ENCODE measurements at regions not wholly inside any gene's neighbourhood (a gene's known extent, or its start where the extent isn't known, plus 50 kb on each side); places are given as distances from the start of the nearest gene placed in this dataset.

DNA sequence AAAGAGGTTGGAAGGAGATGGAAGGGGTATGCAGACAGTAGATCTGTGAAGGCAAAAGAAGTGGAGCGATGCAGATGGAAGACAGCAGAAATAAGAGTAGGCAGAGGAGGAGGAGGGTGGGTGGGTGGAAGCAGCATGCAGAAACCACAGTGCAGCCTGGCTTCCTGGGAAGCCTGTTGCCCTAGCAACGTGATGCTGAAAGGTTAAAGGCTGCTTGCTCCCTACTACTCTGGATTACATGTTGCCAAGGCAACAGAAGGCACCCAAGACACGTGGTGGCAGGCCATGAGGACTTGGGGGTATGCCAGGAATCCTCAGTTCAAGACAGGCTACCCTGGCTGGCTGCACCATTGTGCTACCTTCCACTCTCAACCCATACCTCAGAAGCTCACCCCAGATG is 129.6 kb downstream of the GRIN2B start:
- no peak overlapping the region for H3K9ac ChIP-seq (ENCODE audit: low read depth in 1 of 2, low read length in 2 of 2)
- no peaks in the 10 kb centered on the region for H3K27me3 ChIP-seq (ENCODE audit: control insufficient read depth in 1 of 2, insufficient read depth in 2 of 2, low read length in 2 of 2)
- H3K9me3 ChIP-seq (ENCODE audit: control insufficient read depth in 1 of 2, low read length in 2 of 2), result no peaks in the 10 kb centered on the region
- no peaks in the 10 kb centered on the region for H3K4me1 ChIP-seq (ENCODE audit: control insufficient read depth in 1 of 2, insufficient read depth in 2 of 2, low read length in 2 of 2)
- H3K27ac ChIP-seq (ENCODE audit: low read depth, low read length), result no peak overlapping the region
- no peaks in the 10 kb centered on the region for H3K36me3 ChIP-seq (ENCODE audit: control insufficient read depth in 1 of 2, insufficient read depth in 2 of 2, low read length in 2 of 2)
- no peak overlapping the region for H3K4me3 ChIP-seq (ENCODE audit: low read depth in 1 of 2, low read length in 2 of 2)

DNA sequence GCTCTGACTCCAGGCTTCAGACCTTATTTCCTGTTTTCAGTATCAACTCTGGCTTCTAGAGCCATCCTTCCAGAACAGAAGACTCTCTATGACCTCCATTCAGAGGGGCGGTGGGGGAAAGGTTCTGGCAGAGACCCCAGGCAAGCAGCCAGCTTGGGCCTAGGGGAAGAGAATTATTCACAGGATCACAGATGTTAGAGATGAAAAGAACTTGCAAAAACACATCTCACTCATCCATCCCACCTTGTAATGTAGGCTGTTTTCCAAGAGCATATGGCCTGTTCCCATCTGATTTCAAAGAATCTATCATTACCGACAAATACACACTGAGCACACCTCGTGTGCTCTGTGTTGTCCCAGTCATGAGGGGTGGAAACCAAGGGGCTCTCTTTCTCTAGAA is 131.9 kb downstream of the GRIN2B start:
- no peaks in the 10 kb centered on the region for H3K4me1 ChIP-seq (ENCODE audit: control insufficient read depth in 1 of 2, insufficient read depth in 2 of 2, low read length in 2 of 2)
- no peak overlapping the region for H3K9ac ChIP-seq (ENCODE audit: low read depth in 1 of 2, low read length in 2 of 2)
- H3K27me3 ChIP-seq (ENCODE audit: control insufficient read depth in 1 of 2, insufficient read depth in 2 of 2, low read length in 2 of 2), result no peaks in the 10 kb centered on the region
- no peak overlapping the region for H3K4me3 ChIP-seq (ENCODE audit: low read depth in 1 of 2, low read length in 2 of 2)
- no peaks in the 10 kb centered on the region for H3K9me3 ChIP-seq (ENCODE audit: control insufficient read depth in 1 of 2, low read length in 2 of 2)
- no peaks in the 10 kb centered on the region for H3K36me3 ChIP-seq (ENCODE audit: control insufficient read depth in 1 of 2, insufficient read depth in 2 of 2, low read length in 2 of 2)
- H3K27ac ChIP-seq (ENCODE audit: low read depth, low read length), result no peak overlapping the region

DNA sequence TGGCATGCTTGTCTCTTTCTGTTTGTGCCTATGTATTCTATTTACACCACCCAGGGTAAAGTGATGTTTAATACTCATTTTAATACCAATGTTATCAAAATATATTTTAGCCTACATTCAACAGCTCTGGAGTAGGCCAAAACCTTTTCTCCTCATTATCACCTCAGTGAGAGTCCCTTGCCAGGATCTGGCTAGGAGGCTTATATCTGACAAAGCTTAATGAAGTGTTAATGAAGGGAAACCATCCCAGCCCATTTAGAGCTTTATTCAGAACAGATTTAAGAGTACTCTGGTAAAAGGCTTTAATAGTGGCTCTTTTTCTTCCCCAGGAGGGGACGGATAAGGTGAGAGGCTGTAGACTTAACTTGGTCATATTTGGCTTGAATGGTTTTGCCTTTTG is 137.6 kb downstream of the GRIN2B start:
- H3K36me3 ChIP-seq (ENCODE audit: control insufficient read depth in 1 of 2, insufficient read depth in 2 of 2, low read length in 2 of 2), result no peaks in the 10 kb centered on the region
- H3K4me3 ChIP-seq (ENCODE audit: low read depth in 1 of 2, low read length in 2 of 2), result no peak overlapping the region
- no peaks in the 10 kb centered on the region for H3K9me3 ChIP-seq (ENCODE audit: control insufficient read depth in 1 of 2, low read length in 2 of 2)
- no peaks in the 10 kb centered on the region for H3K4me1 ChIP-seq (ENCODE audit: control insufficient read depth in 1 of 2, insufficient read depth in 2 of 2, low read length in 2 of 2)
- no peak overlapping the region for H3K27ac ChIP-seq (ENCODE audit: low read depth, low read length)
- no peaks in the 10 kb centered on the region for H3K27me3 ChIP-seq (ENCODE audit: control insufficient read depth in 1 of 2, insufficient read depth in 2 of 2, low read length in 2 of 2)
- H3K9ac ChIP-seq (ENCODE audit: low read depth in 1 of 2, low read length in 2 of 2), result no peak overlapping the region

DNA sequence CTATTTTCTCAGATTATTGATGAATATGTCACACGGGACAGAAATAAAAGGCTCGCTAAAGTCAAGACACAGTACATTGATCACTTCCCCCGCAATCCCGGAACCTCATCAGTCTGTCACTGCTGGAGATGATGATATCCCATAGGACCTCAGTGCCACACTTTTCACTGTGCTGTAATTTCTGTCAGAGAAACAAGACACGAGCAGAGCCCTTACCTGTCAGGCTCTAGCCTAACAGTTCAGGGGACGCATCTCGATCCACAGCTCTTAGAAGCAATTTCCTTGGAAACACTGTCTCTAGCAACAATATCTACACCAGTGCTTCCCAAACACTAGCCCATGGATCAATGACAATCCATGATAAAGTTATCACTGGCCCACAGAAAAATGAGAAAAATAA is 140.0 kb downstream of the GRIN2B start:
- Histone ChIP-seq H3K9me3 (ENCODE audit: control insufficient read depth in 1 of 2, low read length in 2 of 2) (no peaks in the 10 kb centered on the region), H3K4me3 (ENCODE audit: low read depth in 1 of 2, low read length in 2 of 2) (no peak overlapping the region), H3K27me3 (ENCODE audit: control insufficient read depth in 1 of 2, insufficient read depth in 2 of 2, low read length in 2 of 2) (no peaks in the 10 kb centered on the region), H3K4me1 (ENCODE audit: control insufficient read depth in 1 of 2, insufficient read depth in 2 of 2, low read length in 2 of 2) (no peaks in the 10 kb centered on the region), H3K36me3 (ENCODE audit: control insufficient read depth in 1 of 2, insufficient read depth in 2 of 2, low read length in 2 of 2) (no peaks in the 10 kb centered on the region), H3K27ac (ENCODE audit: low read depth, low read length) (no peak overlapping the region), H3K9ac (ENCODE audit: low read depth in 1 of 2, low read length in 2 of 2) (no peak overlapping the region)

DNA sequence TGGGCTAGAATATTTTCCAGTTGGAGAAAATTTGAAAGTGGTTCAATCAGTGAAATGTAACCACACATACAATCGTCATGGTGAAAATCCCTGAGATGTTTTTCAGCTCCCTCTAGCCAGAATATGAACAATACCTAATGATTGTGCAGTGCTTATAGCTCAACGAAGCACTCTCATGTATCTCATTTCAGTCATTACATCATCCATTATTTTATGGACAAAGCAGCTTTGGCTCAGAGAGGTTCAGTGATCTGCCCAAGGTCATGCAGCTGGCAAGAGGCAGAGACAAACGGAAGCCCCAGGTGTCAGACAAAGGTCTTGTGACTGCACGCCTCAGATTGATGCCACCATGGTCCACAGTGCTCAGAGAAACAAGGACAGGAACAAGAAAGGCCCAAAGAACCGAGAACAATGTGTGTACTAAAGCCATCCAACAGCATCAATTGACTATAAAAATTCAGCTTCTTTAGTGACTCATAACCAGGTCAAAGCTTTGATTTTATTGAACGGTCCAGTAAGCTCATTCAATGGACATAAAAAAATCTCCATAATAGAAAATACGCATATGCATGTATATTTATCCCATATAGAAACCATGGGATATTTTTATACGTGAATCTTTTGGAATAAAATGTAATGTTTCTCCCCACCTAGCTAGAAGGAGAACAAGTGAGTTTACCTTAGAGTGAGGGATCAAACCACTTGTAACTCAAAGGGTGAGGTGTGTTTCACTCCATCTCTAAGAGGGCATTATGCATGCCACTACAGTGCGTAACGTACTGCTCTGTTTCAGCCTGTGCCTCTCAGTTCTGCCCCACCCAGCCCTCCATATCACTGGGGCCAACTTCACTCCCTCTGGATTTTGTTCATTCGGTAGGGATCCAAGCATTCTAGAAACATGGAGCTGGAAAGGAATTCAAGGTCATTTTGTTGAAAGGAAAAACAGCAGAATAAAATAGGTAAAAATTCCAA is 141.8 kb downstream of the GRIN2B start:
- Histone ChIP-seq H3K27ac (ENCODE audit: low read depth, low read length) (no peak overlapping the region), H3K27me3 (ENCODE audit: control insufficient read depth in 1 of 2, insufficient read depth in 2 of 2, low read length in 2 of 2) (no peaks in the 10 kb centered on the region), H3K9ac (ENCODE audit: low read depth in 1 of 2, low read length in 2 of 2) (no peak overlapping the region), H3K9me3 (ENCODE audit: control insufficient read depth in 1 of 2, low read length in 2 of 2) (no peaks in the 10 kb centered on the region), H3K36me3 (ENCODE audit: control insufficient read depth in 1 of 2, insufficient read depth in 2 of 2, low read length in 2 of 2) (no peaks in the 10 kb centered on the region), H3K4me3 (ENCODE audit: low read depth in 1 of 2, low read length in 2 of 2) (no peak overlapping the region), H3K4me1 (ENCODE audit: control insufficient read depth in 1 of 2, insufficient read depth in 2 of 2, low read length in 2 of 2) (no peaks in the 10 kb centered on the region)

DNA sequence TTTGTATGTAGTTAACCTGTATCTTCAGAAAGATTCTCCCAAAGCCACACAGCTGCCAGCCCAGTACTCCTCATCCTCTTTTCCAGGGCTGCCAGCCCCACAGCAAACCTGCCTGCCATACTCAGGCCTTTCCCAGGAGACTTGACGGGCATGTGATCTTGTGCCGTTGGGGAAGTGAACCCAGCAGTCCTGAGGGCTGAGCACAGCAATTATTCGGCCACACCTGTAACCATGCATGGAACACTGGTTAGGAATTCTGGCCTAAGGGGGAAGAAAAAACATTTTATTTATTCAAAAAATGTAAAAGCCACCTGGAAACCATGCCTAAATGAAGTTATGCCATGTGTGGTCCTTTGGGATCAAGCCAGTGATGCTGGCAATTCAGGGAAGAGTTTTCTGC is 145.3 kb downstream of the GRIN2B start:
- H3K36me3 ChIP-seq (ENCODE audit: control insufficient read depth in 1 of 2, insufficient read depth in 2 of 2, low read length in 2 of 2), result no peaks in the 10 kb centered on the region
- H3K9me3 ChIP-seq (ENCODE audit: control insufficient read depth in 1 of 2, low read length in 2 of 2), result no peaks in the 10 kb centered on the region
- no peak overlapping the region for H3K4me3 ChIP-seq (ENCODE audit: low read depth in 1 of 2, low read length in 2 of 2)
- H3K9ac ChIP-seq (ENCODE audit: low read depth in 1 of 2, low read length in 2 of 2), result no peak overlapping the region
- no peaks in the 10 kb centered on the region for H3K27me3 ChIP-seq (ENCODE audit: control insufficient read depth in 1 of 2, insufficient read depth in 2 of 2, low read length in 2 of 2)
- H3K4me1 ChIP-seq (ENCODE audit: control insufficient read depth in 1 of 2, insufficient read depth in 2 of 2, low read length in 2 of 2), result no peaks in the 10 kb centered on the region
- no peak overlapping the region for H3K27ac ChIP-seq (ENCODE audit: low read depth, low read length)

DNA sequence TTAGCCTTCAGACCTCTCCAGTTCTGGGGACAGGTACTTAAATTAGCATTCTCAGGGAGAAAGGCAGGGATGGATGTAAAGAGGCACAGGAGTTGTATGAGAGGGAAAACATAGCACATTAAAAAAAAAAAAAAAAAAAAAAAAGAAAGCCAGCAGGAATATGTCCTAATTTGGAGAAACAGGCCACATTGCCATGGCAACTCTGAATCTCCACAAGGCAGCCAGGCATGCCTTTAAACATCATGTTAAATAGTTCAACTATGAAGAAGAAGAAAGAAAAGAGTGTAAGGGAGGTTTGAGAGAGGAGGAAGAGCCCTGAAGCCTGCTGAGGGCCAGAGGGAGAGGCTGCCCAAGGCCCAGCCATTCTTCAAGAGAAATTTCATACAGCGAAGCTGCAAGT is 145.8 kb downstream of the GRIN2B start:
- H3K9me3 ChIP-seq (ENCODE audit: control insufficient read depth in 1 of 2, low read length in 2 of 2), result no peaks in the 10 kb centered on the region
- no peaks in the 10 kb centered on the region for H3K27me3 ChIP-seq (ENCODE audit: control insufficient read depth in 1 of 2, insufficient read depth in 2 of 2, low read length in 2 of 2)
- H3K4me3 ChIP-seq (ENCODE audit: low read depth in 1 of 2, low read length in 2 of 2), result no peak overlapping the region
- no peak overlapping the region for H3K9ac ChIP-seq (ENCODE audit: low read depth in 1 of 2, low read length in 2 of 2)
- H3K27ac ChIP-seq (ENCODE audit: low read depth, low read length), result no peak overlapping the region
- no peaks in the 10 kb centered on the region for H3K4me1 ChIP-seq (ENCODE audit: control insufficient read depth in 1 of 2, insufficient read depth in 2 of 2, low read length in 2 of 2)
- no peaks in the 10 kb centered on the region for H3K36me3 ChIP-seq (ENCODE audit: control insufficient read depth in 1 of 2, insufficient read depth in 2 of 2, low read length in 2 of 2)

DNA sequence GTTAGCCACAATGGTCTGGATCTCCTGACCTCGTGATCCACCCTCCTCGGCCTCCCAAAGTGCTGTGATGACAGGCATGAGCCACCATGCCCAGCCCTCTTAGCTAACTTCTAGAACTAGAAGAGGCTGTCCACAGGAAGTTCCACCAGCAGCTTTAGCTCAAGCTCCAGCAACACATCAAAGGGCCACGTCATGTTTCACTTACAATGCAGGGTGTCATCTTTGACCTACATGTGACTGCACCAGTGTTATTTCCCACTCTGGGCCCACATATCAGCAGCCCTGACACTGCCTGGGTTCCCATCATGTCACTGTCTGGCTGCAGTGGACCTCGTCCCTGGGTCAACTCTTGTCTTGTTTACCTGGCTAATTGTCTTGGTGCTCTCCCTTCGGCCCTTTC is 147.2 kb downstream of the GRIN2B start:
- Histone ChIP-seq H3K4me1 (ENCODE audit: control insufficient read depth in 1 of 2, insufficient read depth in 2 of 2, low read length in 2 of 2) (no peaks in the 10 kb centered on the region), H3K9ac (ENCODE audit: low read depth in 1 of 2, low read length in 2 of 2) (no peak overlapping the region), H3K36me3 (ENCODE audit: control insufficient read depth in 1 of 2, insufficient read depth in 2 of 2, low read length in 2 of 2) (no peaks in the 10 kb centered on the region), H3K27me3 (ENCODE audit: control insufficient read depth in 1 of 2, insufficient read depth in 2 of 2, low read length in 2 of 2) (no peaks in the 10 kb centered on the region), H3K27ac (ENCODE audit: low read depth, low read length) (no peak overlapping the region), H3K9me3 (ENCODE audit: control insufficient read depth in 1 of 2, low read length in 2 of 2) (no peaks in the 10 kb centered on the region), H3K4me3 (ENCODE audit: low read depth in 1 of 2, low read length in 2 of 2) (no peak overlapping the region)

DNA sequence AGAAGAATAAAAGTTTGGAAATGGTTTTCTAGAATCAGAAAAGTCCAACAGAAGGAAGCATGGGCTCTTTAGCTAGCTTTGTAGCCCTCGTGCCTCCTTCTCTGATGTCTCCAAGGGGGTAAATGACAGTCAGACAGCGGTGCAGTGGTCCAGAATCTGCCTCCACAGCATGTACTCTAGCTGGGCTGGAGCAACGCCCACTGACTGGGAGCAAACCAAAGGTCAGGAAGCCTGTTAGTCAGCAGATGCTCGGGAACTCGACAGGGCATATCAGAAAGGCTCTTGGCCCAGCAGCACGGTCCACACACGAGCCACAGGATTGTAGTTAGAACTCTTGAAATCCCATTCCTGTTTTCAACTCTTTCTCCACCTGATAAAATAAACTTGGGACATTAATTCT is 164.3 kb downstream of the GRIN2B start:
- no peak overlapping the region for H3K4me3 ChIP-seq (ENCODE audit: low read depth in 1 of 2, low read length in 2 of 2)
- H3K9me3 ChIP-seq (ENCODE audit: control insufficient read depth in 1 of 2, low read length in 2 of 2), result no peaks in the 10 kb centered on the region
- no peak overlapping the region for H3K27ac ChIP-seq (ENCODE audit: low read depth, low read length)
- H3K9ac ChIP-seq (ENCODE audit: low read depth in 1 of 2, low read length in 2 of 2), result no peak overlapping the region
- no peaks in the 10 kb centered on the region for H3K4me1 ChIP-seq (ENCODE audit: control insufficient read depth in 1 of 2, insufficient read depth in 2 of 2, low read length in 2 of 2)
- no peaks in the 10 kb centered on the region for H3K27me3 ChIP-seq (ENCODE audit: control insufficient read depth in 1 of 2, insufficient read depth in 2 of 2, low read length in 2 of 2)
- H3K36me3 ChIP-seq (ENCODE audit: control insufficient read depth in 1 of 2, insufficient read depth in 2 of 2, low read length in 2 of 2), result no peaks in the 10 kb centered on the region

DNA sequence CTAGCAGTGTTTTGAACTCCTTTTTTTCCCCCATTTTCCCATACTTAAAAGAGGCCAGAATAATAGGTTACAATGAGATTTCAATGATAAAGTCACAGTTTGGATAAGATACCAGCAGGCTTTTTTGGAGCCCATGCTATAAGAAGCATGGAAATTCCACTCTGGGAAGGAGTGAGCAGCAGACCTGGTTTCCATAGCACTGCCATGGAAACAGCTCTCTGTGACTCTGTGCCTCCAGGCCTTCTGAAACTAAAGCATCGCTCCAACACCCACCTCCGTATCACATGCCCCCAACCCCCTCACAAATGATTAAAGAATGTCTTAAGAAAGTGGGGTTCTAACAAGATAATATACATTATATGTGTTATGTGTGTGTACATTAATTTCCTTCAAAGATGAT is 165.0 kb downstream of the GRIN2B start:
- Histone ChIP-seq H3K27ac (ENCODE audit: low read depth, low read length) (no peak overlapping the region), H3K4me1 (ENCODE audit: control insufficient read depth in 1 of 2, insufficient read depth in 2 of 2, low read length in 2 of 2) (no peaks in the 10 kb centered on the region), H3K36me3 (ENCODE audit: control insufficient read depth in 1 of 2, insufficient read depth in 2 of 2, low read length in 2 of 2) (no peaks in the 10 kb centered on the region), H3K9me3 (ENCODE audit: control insufficient read depth in 1 of 2, low read length in 2 of 2) (no peaks in the 10 kb centered on the region), H3K9ac (ENCODE audit: low read depth in 1 of 2, low read length in 2 of 2) (no peak overlapping the region), H3K27me3 (ENCODE audit: control insufficient read depth in 1 of 2, insufficient read depth in 2 of 2, low read length in 2 of 2) (no peaks in the 10 kb centered on the region), H3K4me3 (ENCODE audit: low read depth in 1 of 2, low read length in 2 of 2) (no peak overlapping the region)
